ENCODE measurements at regions not wholly inside any gene's neighbourhood (a gene's known extent, or its start where the extent isn't known, plus 50 kb on each side); places are given as distances from the start of the nearest gene placed in this dataset.

DNA sequence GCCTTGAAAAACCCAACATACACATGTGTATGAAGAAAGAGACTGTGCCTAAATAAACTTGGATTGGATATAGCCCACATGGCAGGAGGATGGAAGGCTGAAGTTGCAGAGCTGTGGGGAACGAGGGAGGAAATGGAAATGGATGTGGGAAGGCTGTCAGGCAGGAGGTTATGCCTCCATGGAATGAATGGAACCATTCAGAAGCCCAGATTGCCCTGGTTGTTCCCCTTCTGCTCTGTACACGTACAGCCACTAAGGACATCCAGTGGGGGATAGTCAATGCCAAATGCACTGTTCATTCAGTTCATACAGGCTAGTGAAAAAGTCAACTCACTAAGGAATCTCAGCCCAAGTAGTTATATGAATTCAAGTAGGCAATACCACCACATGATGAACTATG is 463.7 kb downstream of the TNS1 start:
- no peak for DNase-seq
- WGBS (ENCODE audit: insufficient coverage, low coverage, low lambda C conversion rate, missing lambda C conversion rate), result 21% methylated on average over 2 of the region's 2 CpGs
- Histone ChIP-seq H3K36me3 (no peaks in the 10 kb centered on the region), H3K27ac (no peak overlapping the region), H3K9me3 (no peaks in the 10 kb centered on the region), H3K27me3 (no peaks in the 10 kb centered on the region), H3K4me3 (no peak overlapping the region), H3K4me1 (no peaks in the 10 kb centered on the region)
- no peak for ATAC-seq
- intact Hi-C loops (cut with DNase I), result no loop called here
- no peak for TF ChIP-seq POLR2A (IDR thresholded peaks at IDR 0.05)
- TF ChIP-seq, protein P1, sequence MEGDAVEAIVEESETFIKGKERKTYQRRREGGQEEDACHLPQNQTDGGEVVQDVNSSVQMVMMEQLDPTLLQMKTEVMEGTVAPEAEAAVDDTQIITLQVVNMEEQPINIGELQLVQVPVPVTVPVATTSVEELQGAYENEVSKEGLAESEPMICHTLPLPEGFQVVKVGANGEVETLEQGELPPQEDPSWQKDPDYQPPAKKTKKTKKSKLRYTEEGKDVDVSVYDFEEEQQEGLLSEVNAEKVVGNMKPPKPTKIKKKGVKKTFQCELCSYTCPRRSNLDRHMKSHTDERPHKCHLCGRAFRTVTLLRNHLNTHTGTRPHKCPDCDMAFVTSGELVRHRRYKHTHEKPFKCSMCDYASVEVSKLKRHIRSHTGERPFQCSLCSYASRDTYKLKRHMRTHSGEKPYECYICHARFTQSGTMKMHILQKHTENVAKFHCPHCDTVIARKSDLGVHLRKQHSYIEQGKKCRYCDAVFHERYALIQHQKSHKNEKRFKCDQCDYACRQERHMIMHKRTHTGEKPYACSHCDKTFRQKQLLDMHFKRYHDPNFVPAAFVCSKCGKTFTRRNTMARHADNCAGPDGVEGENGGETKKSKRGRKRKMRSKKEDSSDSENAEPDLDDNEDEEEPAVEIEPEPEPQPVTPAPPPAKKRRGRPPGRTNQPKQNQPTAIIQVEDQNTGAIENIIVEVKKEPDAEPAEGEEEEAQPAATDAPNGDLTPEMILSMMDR (IDR thresholded peaks at IDR 0.05), result no peak

DNA sequence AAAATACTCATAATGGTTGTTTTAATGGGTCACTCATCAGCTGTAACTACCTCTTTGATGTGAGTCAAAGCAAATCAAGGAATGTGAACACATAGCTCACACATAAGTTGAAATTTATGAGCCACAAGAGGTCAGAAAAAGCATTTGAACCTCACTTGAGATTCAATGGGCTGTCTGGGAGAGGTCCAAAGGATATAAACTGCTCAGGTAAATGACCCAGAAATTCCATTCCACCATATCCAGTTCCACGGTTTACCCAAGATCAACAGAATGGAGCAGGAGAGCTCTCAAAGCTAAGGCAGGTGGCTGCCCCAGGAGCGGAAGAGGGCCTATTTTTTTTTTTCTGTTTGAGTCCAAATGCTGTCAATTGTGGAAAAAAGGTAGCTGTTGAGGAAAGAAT is 464.1 kb downstream of the TNS1 start:
- no peaks in the 10 kb centered on the region for H3K27me3 ChIP-seq
- ATAC-seq (no peak), DNase-seq (no peak)
- H3K4me1 ChIP-seq, result no peaks in the 10 kb centered on the region
- intact Hi-C loops (cut with DNase I), result no loop called here
- no peak for TF ChIP-seq POLR2A (IDR thresholded peaks at IDR 0.05)
- TF ChIP-seq, protein P1 (IDR thresholded peaks at IDR 0.05), result no peak
- no peaks in the 10 kb centered on the region for H3K9me3 ChIP-seq
- H3K36me3 ChIP-seq, result no peaks in the 10 kb centered on the region
- no peak overlapping the region for H3K4me3 ChIP-seq
- WGBS (ENCODE audit: insufficient coverage, low coverage, low lambda C conversion rate, missing lambda C conversion rate), result 80% methylated on average over 2 of the region's 2 CpGs
- no peak overlapping the region for H3K27ac ChIP-seq

DNA sequence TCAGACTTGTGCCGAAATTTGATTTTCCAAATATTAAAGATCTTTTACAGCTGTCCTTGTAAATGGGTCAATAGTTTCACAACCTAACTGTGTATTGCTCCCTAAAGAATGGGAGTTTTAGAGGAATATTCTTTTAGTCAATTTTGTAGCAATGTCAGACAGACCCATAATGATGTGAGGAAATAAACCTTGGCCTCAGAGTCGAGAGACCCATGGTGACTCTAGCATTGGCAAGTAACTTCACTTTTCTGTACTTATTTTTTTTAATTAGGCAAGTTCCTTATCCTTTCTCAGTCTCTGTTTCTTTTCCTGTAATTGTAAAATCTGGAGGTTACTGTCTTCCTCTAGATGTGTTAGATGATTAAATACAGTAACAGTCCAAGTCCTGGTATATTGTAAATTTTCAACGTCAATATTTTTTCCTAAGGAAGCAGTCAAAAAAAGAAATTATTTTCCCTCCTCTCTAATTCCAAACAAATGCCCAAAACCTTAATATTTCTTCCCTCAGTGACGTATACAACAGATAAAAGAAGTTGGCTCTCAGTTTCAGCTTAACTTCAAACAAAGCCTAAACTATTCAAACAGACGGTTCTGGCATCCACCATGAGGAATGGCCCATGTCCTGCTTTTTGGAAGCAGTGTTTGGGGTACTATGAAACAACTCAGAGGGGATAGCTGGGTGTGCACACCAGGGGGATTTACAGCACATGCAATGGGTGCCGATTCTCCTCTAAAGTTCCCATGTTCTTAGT is 466.7 kb downstream of the TNS1 start:
- no peak overlapping the region for H3K27ac ChIP-seq
- WGBS (ENCODE audit: insufficient coverage, low coverage, low lambda C conversion rate, missing lambda C conversion rate), result 33% methylated on average over 6 of the region's 6 CpGs
- intact Hi-C loops (cut with DNase I), result no loop called here
- H3K4me1 ChIP-seq, result no peaks in the 10 kb centered on the region
- DNase-seq (no peak), ATAC-seq (no peak)
- no peaks in the 10 kb centered on the region for H3K27me3 ChIP-seq
- H3K36me3 ChIP-seq, result no peaks in the 10 kb centered on the region
- H3K9me3 ChIP-seq, result no peaks in the 10 kb centered on the region
- TF ChIP-seq, protein P1 (IDR thresholded peaks at IDR 0.05), result no peak
- TF ChIP-seq POLR2A (IDR thresholded peaks at IDR 0.05), result no peak
- H3K4me3 ChIP-seq, result no peak overlapping the region

DNA sequence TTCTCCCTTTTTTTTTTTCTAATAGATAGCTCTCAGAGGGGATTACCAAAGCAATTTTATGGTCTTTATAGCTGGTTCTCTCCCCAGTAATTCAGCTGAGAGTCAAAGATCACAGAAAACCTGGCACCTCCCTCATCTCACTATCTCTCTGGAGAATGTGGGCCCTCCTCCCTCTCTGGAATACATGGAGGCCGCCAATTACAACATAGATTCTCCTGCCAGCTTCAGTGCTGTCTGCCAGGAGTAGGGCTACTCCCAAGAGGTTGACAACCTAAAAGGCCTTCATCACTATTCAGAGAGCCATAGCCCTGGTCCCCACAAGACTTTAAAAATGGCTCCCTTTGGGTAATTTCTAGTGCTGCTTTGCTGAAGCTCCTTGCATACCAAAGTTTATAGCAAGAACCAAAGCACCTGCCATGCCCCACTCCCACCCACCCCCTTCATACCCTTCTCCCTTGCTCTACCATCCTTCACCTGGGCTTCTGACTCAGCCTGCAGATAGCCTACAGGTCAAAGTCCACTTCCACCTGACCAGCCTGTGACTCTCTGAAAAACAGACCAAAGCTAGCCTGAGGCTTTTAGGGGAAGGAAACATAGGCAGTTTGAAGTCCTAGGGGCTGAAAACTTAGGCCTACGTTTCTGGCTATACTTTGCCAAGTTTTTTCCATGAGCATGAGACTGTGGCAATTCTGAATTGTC is 472.3 kb downstream of the TNS1 start:
- ATAC-seq (peak; percentile 27 to 99 (median 92)), DNase-seq (peak; percentile 22 to 73 (median 62))
- H3K27ac ChIP-seq, result no peak overlapping the region
- intact Hi-C loops (cut with DNase I), result no loop called here
- H3K4me1 ChIP-seq, result no peaks in the 10 kb centered on the region
- H3K27me3 ChIP-seq, result no peaks in the 10 kb centered on the region
- no peaks in the 10 kb centered on the region for H3K36me3 ChIP-seq
- WGBS (ENCODE audit: insufficient coverage, low coverage, low lambda C conversion rate, missing lambda C conversion rate), result 31% methylated on average over 2 of the region's 2 CpGs
- H3K9me3 ChIP-seq, result no peaks in the 10 kb centered on the region
- TF ChIP-seq, protein P1 (IDR thresholded peaks at IDR 0.05), result no peak
- no peak overlapping the region for H3K4me3 ChIP-seq
